H9 (cell line): ENCODE measurements at regions not wholly inside any gene's neighbourhood (a gene's known extent, or its start where the extent isn't known, plus 50 kb on each side); places are given as distances from the start of the nearest gene placed in this dataset.

Source experiments
- DNase-seq: peaks from one replicate; pipeline ENCODE4 v3.0.0-alpha.2; 2017
- H2AFZ ChIP-seq: one replicate; pipeline ENCODE4 v1.6.1; 2013; ENCODE audit warnings: mild to moderate bottlenecking, low read length, control low read depth, moderate library complexity
- H2AK5ac ChIP-seq: 2 replicates; pipeline ENCODE4 v1.6.1; 2013; ENCODE audit warnings: low read length, control low read depth, mixed read lengths; ENCODE audit not compliant: insufficient read length
- H2BK120ac ChIP-seq: one replicate; pipeline ENCODE4 v1.6.1; 2013; ENCODE audit warnings: low read depth, mild to moderate bottlenecking, low read length, control low read depth, inconsistent platforms; ENCODE audit not compliant: poor library complexity, severe bottlenecking
- H2BK12ac ChIP-seq: 2 replicates; pipeline ENCODE4 v1.6.1; 2013; ENCODE audit warnings: low read length, control low read depth, mixed read lengths, low read depth; ENCODE audit not compliant: insufficient read length
- H2BK15ac ChIP-seq: 2 replicates; pipeline ENCODE4 v1.6.1; 2013; ENCODE audit warnings: low read depth, low read length, control low read depth
- H2BK20ac ChIP-seq: one replicate; pipeline ENCODE4 v1.6.1; 2013; ENCODE audit warnings: low read depth, mild to moderate bottlenecking, low read length, control low read depth, inconsistent platforms; ENCODE audit not compliant: poor library complexity, severe bottlenecking
- H2BK5ac ChIP-seq: 2 replicates; pipeline ENCODE4 v1.6.1; 2013; ENCODE audit warnings: low read length, control low read depth, mixed read lengths; ENCODE audit not compliant: insufficient read length
- H3K14ac ChIP-seq: 2 replicates; pipeline ENCODE4 v1.6.1; 2013; ENCODE audit warnings: low read length, control low read depth; ENCODE audit not compliant: insufficient read depth
- H3K18ac ChIP-seq: 2 replicates; pipeline ENCODE4 v1.6.1; 2013; ENCODE audit warnings: low read depth, mild to moderate bottlenecking, mixed read lengths, low read length, control low read depth; ENCODE audit not compliant: insufficient read length
- H3K23ac ChIP-seq: 2 replicates; pipeline ENCODE4 v1.6.1; 2013; ENCODE audit warnings: low read length, control low read depth, mixed read lengths, low read depth; ENCODE audit not compliant: insufficient read length
- H3K23me2 ChIP-seq: 2 replicates; pipeline ENCODE4 v1.6.1; 2013; ENCODE audit warnings: low read depth, mild to moderate bottlenecking, mixed read lengths, low read length, control low read depth; ENCODE audit not compliant: insufficient read length, poor library complexity, severe bottlenecking
- H3K27ac ChIP-seq: 2 replicates; pipeline ENCODE4 v1.5.1; 2013; ENCODE audit warnings: low read length, control low read depth, mixed read lengths, low read depth; ENCODE audit not compliant: insufficient read length
- H3K27me3 ChIP-seq: 2 replicates; pipeline ENCODE4 v1.6.1; 2013; ENCODE audit warnings: low read length, control low read depth, inconsistent platforms; ENCODE audit not compliant: insufficient read depth
- H3K4ac ChIP-seq: 2 replicates; pipeline ENCODE4 v1.6.1; 2013; ENCODE audit warnings: low read depth, mild to moderate bottlenecking, control low read depth, inconsistent platforms, low read length, moderate library complexity
- H3K4me1 ChIP-seq: 2 replicates; pipeline ENCODE4 v1.6.1; 2013; ENCODE audit warnings: low read length, control low read depth, inconsistent platforms; ENCODE audit not compliant: insufficient read depth
- H3K4me2 ChIP-seq: 2 replicates; pipeline ENCODE4 v1.6.1; 2013; ENCODE audit warnings: low read length, control low read depth, mixed read lengths; ENCODE audit not compliant: insufficient read length, insufficient read depth
- H3K56ac ChIP-seq: 2 replicates; pipeline ENCODE4 v1.6.1; 2013; ENCODE audit warnings: low read depth, mild to moderate bottlenecking, mixed read lengths, low read length, control low read depth; ENCODE audit not compliant: insufficient read length
- H3K79me1 ChIP-seq: 2 replicates; pipeline ENCODE4 v1.6.1; 2013; ENCODE audit warnings: low read depth, mild to moderate bottlenecking, moderate library complexity, low read length, control low read depth, inconsistent platforms; ENCODE audit not compliant: insufficient read depth, poor library complexity, severe bottlenecking
- H3K79me2 ChIP-seq: 2 replicates; pipeline ENCODE4 v1.6.1; 2013; ENCODE audit warnings: low read length, control low read depth, inconsistent platforms; ENCODE audit not compliant: insufficient read depth
- H3K9ac ChIP-seq: 2 replicates; pipeline ENCODE4 v1.6.1; 2013; ENCODE audit warnings: low read length, control low read depth, mixed read lengths; ENCODE audit not compliant: insufficient read length; ENCODE audit errors: extremely low read depth
- H3K9me3 ChIP-seq: one replicate; pipeline ENCODE4 v1.6.1; 2013; ENCODE audit warnings: low read depth, low read length, inconsistent platforms; ENCODE audit not compliant: control insufficient read depth
- H3T11ph ChIP-seq: one replicate; pipeline ENCODE4 v1.6.1; 2013; ENCODE audit warnings: mild to moderate bottlenecking, low read length, control low read depth, inconsistent platforms
- H4K20me1 ChIP-seq: one replicate; pipeline ENCODE4 v1.6.1; 2013; ENCODE audit not compliant: control insufficient read depth, insufficient read length, insufficient read depth
- H4K5ac ChIP-seq: 2 replicates; pipeline ENCODE4 v1.6.1; 2013; ENCODE audit warnings: low read depth, mild to moderate bottlenecking, mixed read lengths, low read length, control low read depth; ENCODE audit not compliant: insufficient read length
- H4K8ac ChIP-seq: replicated peaks from 2 replicates; pipeline ENCODE4 v1.6.1; 2013; ENCODE audit warnings: low read length, control low read depth, mixed read lengths, low read depth; ENCODE audit not compliant: insufficient read length
- H4K91ac ChIP-seq: 2 replicates; pipeline ENCODE4 v1.6.1; 2013; ENCODE audit warnings: low read depth, mild to moderate bottlenecking, moderate library complexity, mixed read lengths, low read length, control low read depth; ENCODE audit not compliant: insufficient read length
- H3K27ac Mint-ChIP-seq, 3 experiments: 2 replicates in 2 of 3; 3 replicates in 1 of 3; pipeline ENCODE4 v1.8.0; 2020 to 2021; ENCODE audit warnings: mixed read lengths in 3 of 3, mild to moderate bottlenecking in 1 of 3, moderate library complexity in 1 of 3
- H3K27me3 Mint-ChIP-seq: 2 replicates; pipeline ENCODE4 v1.8.0; 2021; ENCODE audit warnings: low read depth, mild to moderate bottlenecking, moderate library complexity, mixed read lengths
- H3K36me3 Mint-ChIP-seq, 3 experiments: 2 replicates in 2 of 3; 3 replicates in 1 of 3; pipeline ENCODE4 v1.8.0; 2020 to 2021; ENCODE audit warnings: low read depth in 3 of 3, mixed read lengths in 3 of 3; ENCODE audit not compliant: insufficient read depth in 1 of 3
- H3K4me1 Mint-ChIP-seq, 2 experiments: 2 replicates each; pipeline ENCODE4 v1.8.0; 2020; ENCODE audit warnings: mixed read lengths in 2 of 2
- H3K4me3 Mint-ChIP-seq, 2 experiments: 2 replicates in 1 of 2; 3 replicates in 1 of 2; pipeline ENCODE4 v1.8.0; 2020 to 2021; ENCODE audit warnings: mild to moderate bottlenecking in 2 of 2, mixed read lengths in 2 of 2, moderate library complexity in 1 of 2
- H3K9me3 Mint-ChIP-seq, 2 experiments: 2 replicates in 1 of 2; 3 replicates in 1 of 2; pipeline ENCODE4 v1.8.0; 2020; ENCODE audit warnings: mild to moderate bottlenecking in 2 of 2, mixed read lengths in 2 of 2, moderate library complexity in 1 of 2
- CTCF ChIP-seq: fragments of 200-600 bp; sonication (generic); conservative IDR thresholded peaks from 3 replicates; pipeline ENCODE4 v1.8.0; 2021; ENCODE audit warnings: antibody characterized with exemption, mild to moderate bottlenecking
- WGBS: extraction: QIAGEN DNeasy Blood & Tissue Kit; methylation state at CpG from one replicate; pipeline ENCODE4 v1.1.7; 2013; ENCODE audit warnings: missing lambda C conversion rate, low lambda C conversion rate, mixed read lengths; ENCODE audit not compliant: insufficient read length; ENCODE audit errors: extremely low coverage; 5-methylcytosine and 5-hydroxymethylcytosine counted together

GRCh38 chr2:79389481-79389880 lies 123.4 kb upstream of the CTNNA2 start:
- no peak overlapping the region for H2AFZ ChIP-seq
- no peak overlapping the region for H3K9ac ChIP-seq
- no peaks in the 10 kb centered on the region for H3K27me3 Mint-ChIP-seq

More at GRCh38 chr2:79389481-79389880, 123.4 kb upstream of the CTNNA2 start:
- no peaks in the 10 kb centered on the region for H3K27me3 ChIP-seq
- no peak overlapping the region for H2AK5ac ChIP-seq
- H3K9me3 Mint-ChIP-seq: no peaks in the 10 kb centered on the region
- no peak overlapping the region for H2BK12ac ChIP-seq
- no peak overlapping the region for H3K4me3 Mint-ChIP-seq
- no peaks in the 10 kb centered on the region for H3K23me2 ChIP-seq
- no peak for DNase-seq
- H3K9me3 ChIP-seq: no peaks in the 10 kb centered on the region
- H3K36me3 Mint-ChIP-seq: no peaks in the 10 kb centered on the region
- H2BK15ac ChIP-seq: no peak overlapping the region
- H2BK20ac ChIP-seq: no peak overlapping the region
- no peak overlapping the region for H3K27ac Mint-ChIP-seq
- no peak overlapping the region for H3K18ac ChIP-seq
- no peak overlapping the region for H4K5ac ChIP-seq
- no peak for TF ChIP-seq CTCF
- H4K8ac ChIP-seq: no peak overlapping the region
- no peaks in the 10 kb centered on the region for H4K20me1 ChIP-seq
- H3K4ac ChIP-seq: no peak overlapping the region
- no peak overlapping the region for H3K4me2 ChIP-seq
- no peaks in the 10 kb centered on the region for H3K79me2 ChIP-seq
- H2BK5ac ChIP-seq: no peak overlapping the region
- H4K91ac ChIP-seq: no peak overlapping the region
- H3K23ac ChIP-seq: no peak overlapping the region
- WGBS: no CpG with 5 or more reads among the region's 3 CpGs
- H3K4me1 ChIP-seq: 0 out of 2 replicates have a peak, but pooled peaks cover 2% of the 10 kb centered on the region
- no peak overlapping the region for H3K56ac ChIP-seq
- no peak overlapping the region for H3K14ac ChIP-seq
- H3K4me1 Mint-ChIP-seq: peaks cover 17 to 19% of the 10 kb centered on the region in 2 experiments
- no peak overlapping the region for H2BK120ac ChIP-seq
- no peak overlapping the region for H3K27ac ChIP-seq
- H3T11ph ChIP-seq: no peak overlapping the region
- H3K79me1 ChIP-seq: no peaks in the 10 kb centered on the region
